K562 (cell line): ENCODE measurements at regions not wholly inside any gene's neighbourhood (a gene's known extent, or its start where the extent isn't known, plus 50 kb on each side); places are given as distances from the start of the nearest gene placed in this dataset.

Experiments used
- CBX2 ChIP-seq: fragments of 200-600 bp; sonication (generic); IDR thresholded peaks from one replicate; pipeline ENCODE4 v1.6.1; 2012; ENCODE audit warnings: mild to moderate bottlenecking, low read length, inconsistent platforms; ENCODE audit not compliant: insufficient read depth, poor library complexity, severe bottlenecking
- CTBP1 ChIP-seq: fragments of 450-650 bp; IDR thresholded peaks from 2 replicates; pipeline ENCODE4 v1.6.1; 2016; ENCODE audit warnings: borderline replicate concordance
- MTA3 ChIP-seq: fragments of 450-650 bp; formaldehyde crosslinking; IDR thresholded peaks from 2 replicates; pipeline ENCODE4 v1.6.1; 2017; ENCODE audit warnings: mild to moderate bottlenecking, borderline replicate concordance
- POLR2H ChIP-seq: IDR thresholded peaks from 2 replicates; pipeline ENCODE4 v1.6.1; 2016; ENCODE audit warnings: missing genetic modification characterization, low read depth, mild to moderate bottlenecking, control low read depth, missing compliant biosample characterization, moderate library complexity
- PRDM10 ChIP-seq: fragments of 450-650 bp; IDR thresholded peaks from 2 replicates; pipeline ENCODE4 v1.6.1; 2018; ENCODE audit not compliant: partially characterized antibody
- THRB ChIP-seq: fragments of 450-650 bp; formaldehyde crosslinking; conservative IDR thresholded peaks from 2 replicates; pipeline ENCODE4 v1.4.0; 2022; ENCODE audit warnings: mild to moderate bottlenecking, missing genetic modification characterization
- ZBTB12 ChIP-seq: fragments of 250-450 bp; sonication (Bioruptor Pico); IDR thresholded peaks from 2 replicates; pipeline ENCODE4 v1.4.0; 2020
- ZC3H4 ChIP-seq: sonication (generic); formaldehyde crosslinking; IDR thresholded peaks from 2 replicates; pipeline ENCODE4 v1.9.0; 2021; ENCODE audit warnings: missing genetic modification reagents, borderline replicate concordance
- ZNF146 ChIP-seq: IDR thresholded peaks from one replicate; pipeline ENCODE4 v1.6.1; 2018; ENCODE audit warnings: missing compliant biosample characterization; ENCODE audit not compliant: unreplicated experiment

GRCh38 chr2:16261791-16262190 is 321.4 kb downstream of the MYCN start (continued):
- TF ChIP-seq PRDM10: no peak
- TF ChIP-seq THRB (CRISPR knock-in tag): no peak
- TF ChIP-seq MTA3: no peak
- TF ChIP-seq CTBP1: no peak
- TF ChIP-seq ZBTB12 (CRISPR knock-in tag): no peak
- TF ChIP-seq ZC3H4: no peak
- TF ChIP-seq CBX2: no peak
- TF ChIP-seq POLR2H (tag): no peak
- no peak for TF ChIP-seq ZNF146
